Globus pallidus (tissue), 1 donor: ENCODE measurements at regions not wholly inside any gene's neighbourhood (a gene's known extent, or its start where the extent isn't known, plus 50 kb on each side); places are given as distances from the start of the nearest gene placed in this dataset.

Experiments
- DNase-seq: peaks from one replicate; pipeline ENCODE4 v3.0.0-alpha.2; 2015; ENCODE audit warnings: low spot score

- DNase-seq = no peak
Measured at GRCh38 chr2:60096556-60096955, 456.9 kb downstream of the BCL11A start.

- no peak for DNase-seq
Measured at GRCh38 chr2:60095903-60096302, 457.6 kb downstream of the BCL11A start.

GRCh38 chr2:60095202-60095815, 458.1 kb downstream of the BCL11A start:
- DNase-seq = no peak

- no peak for DNase-seq
Measured at GRCh38 chr2:60094450-60094929, 459.0 kb downstream of the BCL11A start.

- DNase-seq = no peak
Measured at GRCh38 chr2:60092781-60093180, 460.7 kb downstream of the BCL11A start.

- no peak for DNase-seq
Measured at GRCh38 chr2:60091894-60092293, 461.6 kb downstream of the BCL11A start.

GRCh38 chr2:60091266-60091665, 462.2 kb downstream of the BCL11A start:
- no peak for DNase-seq

- DNase-seq = no peak
Measured at GRCh38 chr2:60079562-60079961, 473.9 kb downstream of the BCL11A start.

GRCh38 chr2:60075048-60075447, 478.4 kb downstream of the BCL11A start:
- DNase-seq = no peak

GRCh38 chr2:60073201-60073600, 480.3 kb downstream of the BCL11A start:
- DNase-seq = no peak

GRCh38 chr2:60072609-60073008, 480.8 kb downstream of the BCL11A start:
- no peak for DNase-seq

- no peak for DNase-seq
Measured at GRCh38 chr2:60071490-60071831, 482.0 kb downstream of the BCL11A start.

- no peak for DNase-seq
Measured at GRCh38 chr2:60070736-60071489, 482.5 kb downstream of the BCL11A start.

GRCh38 chr2:60070196-60070595, 483.3 kb downstream of the BCL11A start:
- no peak for DNase-seq

- DNase-seq = no peak
Measured at GRCh38 chr2:60068755-60069154, 484.7 kb downstream of the BCL11A start.

- DNase-seq = no peak
Measured at GRCh38 chr2:60067006-60067405, 486.4 kb downstream of the BCL11A start.

GRCh38 chr2:60066096-60066839, 487.2 kb downstream of the BCL11A start:
- DNase-seq = no peak

- no peak for DNase-seq
Measured at GRCh38 chr2:60064687-60065389, 488.6 kb downstream of the BCL11A start.

GRCh38 chr2:60058781-60059180, 494.7 kb downstream of the BCL11A start:
- DNase-seq = no peak

- no peak for DNase-seq
Measured at GRCh38 chr2:60054571-60055340, 498.7 kb downstream of the BCL11A start.

GRCh38 chr2:60053791-60054190, 499.7 kb downstream of the BCL11A start:
- no peak for DNase-seq

GRCh38 chr2:60052601-60053000, 500.9 kb downstream of the BCL11A start:
- no peak for DNase-seq
